GM12875 (cell line): ENCODE measurements at regions not wholly inside any gene's neighbourhood (a gene's known extent, or its start where the extent isn't known, plus 50 kb on each side); places are given as distances from the start of the nearest gene placed in this dataset.

ENCODE experiments used
- H3K4me3 ChIP-seq: one replicate; pipeline ENCODE4 v1.5.1; 2011; ENCODE audit warnings: low read depth, low read length, control low read depth
- TF ChIP-seq, protein P1 (sequence below): IDR thresholded peaks from 2 replicates; pipeline ENCODE4 v1.5.1; 2011; ENCODE audit warnings: low read depth, mild to moderate bottlenecking, control low read depth, inconsistent platforms, low read length, moderate library complexity, borderline replicate concordance; ENCODE audit not compliant: insufficient read depth

DNA sequence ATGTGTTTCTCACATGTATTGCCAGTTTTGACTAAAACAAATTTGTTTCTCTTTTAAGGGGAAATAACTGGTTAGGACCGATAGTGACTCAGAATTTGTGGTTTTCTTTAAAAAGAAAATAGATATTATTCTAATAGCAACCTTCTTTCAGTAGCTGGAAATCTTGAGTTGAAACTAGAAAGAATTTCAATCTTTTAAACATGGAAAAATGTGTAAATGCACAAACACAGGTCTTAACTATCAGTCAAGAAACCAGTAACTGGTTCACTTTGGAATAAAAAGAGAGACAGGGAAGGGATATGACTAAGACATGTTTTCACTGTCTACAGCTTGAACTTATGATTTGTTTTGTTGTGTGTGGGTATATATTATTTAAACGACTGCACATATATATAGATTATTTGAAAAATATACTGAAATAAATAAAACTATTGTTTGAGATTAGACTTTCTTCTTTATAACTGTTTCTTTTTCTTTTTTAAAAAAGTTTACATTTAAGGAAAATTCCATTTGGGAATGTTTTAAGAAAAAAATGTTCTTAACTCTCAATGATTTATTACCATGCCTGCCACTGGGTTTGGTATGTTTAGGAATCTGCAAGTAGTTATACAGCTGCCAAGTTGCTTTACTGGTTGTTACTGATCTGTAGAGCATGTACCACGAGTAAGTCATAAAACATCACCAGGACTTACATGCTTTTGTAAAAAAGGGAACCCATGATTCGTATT, 753.3 kb upstream of the MARCKS start:
- H3K4me3 ChIP-seq = no peak overlapping the region
- TF ChIP-seq, protein P1, sequence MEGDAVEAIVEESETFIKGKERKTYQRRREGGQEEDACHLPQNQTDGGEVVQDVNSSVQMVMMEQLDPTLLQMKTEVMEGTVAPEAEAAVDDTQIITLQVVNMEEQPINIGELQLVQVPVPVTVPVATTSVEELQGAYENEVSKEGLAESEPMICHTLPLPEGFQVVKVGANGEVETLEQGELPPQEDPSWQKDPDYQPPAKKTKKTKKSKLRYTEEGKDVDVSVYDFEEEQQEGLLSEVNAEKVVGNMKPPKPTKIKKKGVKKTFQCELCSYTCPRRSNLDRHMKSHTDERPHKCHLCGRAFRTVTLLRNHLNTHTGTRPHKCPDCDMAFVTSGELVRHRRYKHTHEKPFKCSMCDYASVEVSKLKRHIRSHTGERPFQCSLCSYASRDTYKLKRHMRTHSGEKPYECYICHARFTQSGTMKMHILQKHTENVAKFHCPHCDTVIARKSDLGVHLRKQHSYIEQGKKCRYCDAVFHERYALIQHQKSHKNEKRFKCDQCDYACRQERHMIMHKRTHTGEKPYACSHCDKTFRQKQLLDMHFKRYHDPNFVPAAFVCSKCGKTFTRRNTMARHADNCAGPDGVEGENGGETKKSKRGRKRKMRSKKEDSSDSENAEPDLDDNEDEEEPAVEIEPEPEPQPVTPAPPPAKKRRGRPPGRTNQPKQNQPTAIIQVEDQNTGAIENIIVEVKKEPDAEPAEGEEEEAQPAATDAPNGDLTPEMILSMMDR = no peak

DNA sequence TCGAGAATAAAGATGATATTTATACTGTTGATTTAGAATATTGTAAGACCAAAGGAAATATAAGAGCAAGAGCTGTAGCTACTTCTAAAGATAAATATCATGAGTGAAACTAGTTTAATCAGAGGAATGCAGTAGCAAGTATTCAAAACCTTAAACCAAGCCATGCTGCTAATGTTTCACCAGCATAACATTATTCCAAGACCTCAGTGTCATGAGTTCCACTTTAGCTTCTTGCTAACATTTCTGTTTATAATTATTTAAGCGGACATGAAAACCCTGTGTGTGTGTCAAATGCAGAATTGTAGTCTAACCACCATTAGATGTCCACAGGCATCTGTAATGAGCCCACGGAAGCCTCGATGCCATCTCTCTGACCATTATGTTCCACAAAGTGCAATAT, 752.6 kb upstream of the MARCKS start:
- TF ChIP-seq, protein P1 = no peak
- no peak overlapping the region for H3K4me3 ChIP-seq

DNA sequence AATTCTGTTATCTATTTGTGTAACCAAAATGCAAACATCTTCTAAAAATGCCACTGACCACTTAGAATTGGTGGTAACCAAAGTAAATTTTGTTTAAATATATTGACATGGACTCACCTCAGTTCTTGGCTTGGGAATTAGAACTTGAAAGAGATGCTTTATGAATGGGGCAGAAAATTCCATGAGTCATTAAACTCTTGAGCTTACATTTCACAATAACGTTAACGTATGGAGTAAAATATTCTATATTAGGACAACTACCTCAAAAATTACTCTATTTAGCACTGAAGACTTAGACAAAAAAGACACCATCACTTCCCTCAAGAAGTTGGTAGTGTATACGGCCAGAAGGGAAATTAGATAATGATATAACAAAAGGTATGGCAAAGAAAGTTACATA, 752.2 kb upstream of the MARCKS start:
- TF ChIP-seq, protein P1 = no peak

DNA sequence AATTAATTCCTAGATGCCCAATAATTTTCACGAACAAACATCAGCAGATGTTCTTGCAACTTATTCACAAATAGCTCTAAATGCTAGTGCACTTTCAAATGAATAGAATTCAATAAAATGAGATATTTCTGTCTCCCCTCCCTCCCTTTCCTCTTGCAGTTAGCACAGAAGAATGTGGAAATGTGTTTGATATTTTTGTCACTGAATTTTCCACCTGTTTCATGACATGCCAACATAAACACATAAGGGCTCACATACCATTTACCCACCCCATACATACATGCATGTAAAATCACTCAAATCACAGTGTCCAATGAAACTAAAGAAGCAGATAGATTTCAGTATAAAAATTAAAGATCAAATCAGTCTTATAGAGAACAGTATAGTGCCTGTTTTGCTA, 746.9 kb upstream of the MARCKS start:
- H3K4me3 ChIP-seq = no peak overlapping the region
- TF ChIP-seq, protein P1 = no peak

More for the DNA sequence above, 752.2 kb upstream of the MARCKS start:
- no peak overlapping the region for H3K4me3 ChIP-seq

DNA sequence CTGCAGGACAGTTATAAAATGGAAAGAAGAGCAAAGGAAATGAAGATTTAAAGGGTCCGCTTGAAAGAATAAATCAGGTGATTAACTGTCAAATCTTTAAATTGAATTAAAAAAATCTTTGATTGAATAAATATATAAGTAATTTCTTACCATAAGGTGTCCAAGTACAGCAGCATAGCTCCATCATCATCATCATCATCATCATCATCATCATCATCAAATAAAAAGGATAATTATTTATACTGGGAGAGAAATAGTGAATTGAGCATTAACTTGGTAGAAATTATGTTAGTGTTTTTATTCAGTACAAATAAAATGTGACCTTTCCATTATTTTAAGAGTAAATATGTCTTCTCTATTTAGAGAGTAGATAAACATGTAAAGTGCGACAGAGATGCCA, 745.6 kb upstream of the MARCKS start:
- no peak overlapping the region for H3K4me3 ChIP-seq
- TF ChIP-seq, protein P1 = no peak

DNA sequence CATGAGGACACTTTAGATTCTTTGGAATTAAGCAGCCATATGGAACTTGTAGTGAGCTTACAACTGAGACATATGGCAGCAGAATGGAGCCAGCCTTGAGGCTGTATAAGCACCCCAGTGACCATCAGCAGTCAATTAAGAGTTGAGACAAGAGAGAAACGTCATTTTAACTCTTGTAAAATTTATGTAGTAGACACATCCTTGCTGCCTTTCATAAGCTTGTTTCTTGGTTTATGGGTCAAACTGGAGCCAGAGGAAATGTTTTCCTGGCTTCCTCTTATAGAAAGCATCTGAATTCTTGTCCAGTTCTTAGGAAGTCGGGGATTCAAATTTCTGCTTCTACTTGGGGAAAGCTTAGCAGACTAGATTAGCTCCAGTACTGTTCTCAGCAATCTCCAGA, 745.1 kb upstream of the MARCKS start:
- TF ChIP-seq, protein P1 = no peak

DNA sequence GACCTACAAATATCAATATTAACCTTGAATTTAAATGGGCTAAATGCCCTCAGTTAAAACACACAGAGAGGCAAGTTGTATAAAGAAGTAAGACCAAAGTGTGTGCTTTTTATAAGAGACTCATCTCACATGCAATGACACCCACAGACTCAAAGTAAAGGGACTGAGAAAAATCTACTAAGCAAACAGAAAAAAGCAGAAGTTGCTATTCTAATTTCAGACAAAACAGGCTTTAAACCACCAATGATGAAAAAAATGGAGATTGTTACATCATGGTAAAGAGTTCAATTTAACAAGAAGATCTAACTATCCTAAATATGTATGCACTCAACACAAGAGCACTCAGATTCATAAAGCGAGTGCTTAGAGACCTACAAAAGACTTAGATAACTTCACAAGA, 741.9 kb upstream of the MARCKS start:
- TF ChIP-seq, protein P1 = no peak
- H3K4me3 ChIP-seq = no peak overlapping the region

More for the DNA sequence above, 745.1 kb upstream of the MARCKS start:
- H3K4me3 ChIP-seq = no peak overlapping the region
